Left hindlimb (tissue), 1 donor: ENCODE measurements at regions not wholly inside any gene's neighbourhood (a gene's known extent, or its start where the extent isn't known, plus 50 kb on each side); places are given as distances from the start of the nearest gene placed in this dataset.
"Not testable (repeated sequence)": the region's sequence is repeated elsewhere in the genome, so short reads cannot be mapped to it uniquely, and the experiment has no call there.

Experiments used
- DNase-seq: peaks from one replicate; pipeline ENCODE4 v3.0.0-alpha.2; 2018

- no peak for DNase-seq
Measured at GRCh38 chr2:228956701-228957474, 314.2 kb downstream of the PID1 start.

GRCh38 chr2:228949831-228950230 is 321.3 kb downstream of the PID1 start:
- no peak for DNase-seq

GRCh38 chr2:228945710-228946109 is 325.4 kb downstream of the PID1 start:
- DNase-seq, result no peak

GRCh38 chr2:228942856-228943255 is 328.2 kb downstream of the PID1 start:
- no peak for DNase-seq

GRCh38 chr2:228938629-228939028 is 332.5 kb downstream of the PID1 start:
- DNase-seq, result no peak

DNA sequence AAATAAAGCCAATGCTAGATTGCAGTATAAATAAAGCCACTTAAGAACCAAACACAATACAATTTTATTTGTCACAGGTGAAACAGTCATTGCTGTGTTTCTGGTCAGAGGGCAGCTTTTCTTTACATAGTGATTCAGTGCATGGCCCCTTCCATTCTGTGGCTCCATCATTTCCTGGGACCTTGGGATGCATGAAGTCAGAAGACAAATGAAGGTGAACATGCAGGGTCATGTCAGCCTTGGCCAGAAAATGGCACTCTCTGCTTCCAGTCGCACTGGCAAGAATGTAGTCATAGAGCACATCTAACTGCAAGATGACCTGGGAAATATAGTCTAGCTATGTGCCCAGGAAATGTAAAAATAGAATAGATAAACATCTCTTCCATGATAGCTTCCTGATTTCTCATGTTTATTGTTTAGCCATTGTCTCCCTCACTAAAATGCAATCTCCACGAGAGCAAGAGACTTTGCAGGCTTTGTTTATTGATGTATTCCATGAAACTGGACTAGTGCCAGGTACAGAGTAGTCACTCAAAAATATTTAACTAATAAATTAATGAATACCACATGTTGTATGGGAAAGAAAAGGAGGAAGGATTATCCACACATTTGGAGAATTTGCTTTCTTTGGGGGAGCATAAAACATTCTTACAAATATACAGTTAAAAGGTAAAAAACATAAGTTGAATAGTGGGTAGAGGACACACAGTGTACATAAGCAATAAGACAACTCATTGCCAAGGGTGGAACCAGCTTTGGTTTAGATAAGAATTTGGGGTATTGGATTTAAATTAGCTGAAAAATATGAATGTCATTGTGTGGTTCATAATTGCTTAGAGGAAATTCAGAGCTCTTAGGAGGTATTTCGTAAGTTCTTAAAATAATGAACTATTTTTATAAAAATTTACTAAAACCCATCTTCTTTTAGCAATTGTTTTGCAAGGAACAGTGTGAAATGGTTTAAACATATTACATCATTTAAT is 343.8 kb downstream of the PID1 start:
- no peak for DNase-seq

GRCh38 chr2:228919808-228920207 is 351.3 kb downstream of the PID1 start:
- no peak for DNase-seq

GRCh38 chr2:228917220-228917619 is 353.9 kb downstream of the PID1 start:
- DNase-seq, result no peak

DNA sequence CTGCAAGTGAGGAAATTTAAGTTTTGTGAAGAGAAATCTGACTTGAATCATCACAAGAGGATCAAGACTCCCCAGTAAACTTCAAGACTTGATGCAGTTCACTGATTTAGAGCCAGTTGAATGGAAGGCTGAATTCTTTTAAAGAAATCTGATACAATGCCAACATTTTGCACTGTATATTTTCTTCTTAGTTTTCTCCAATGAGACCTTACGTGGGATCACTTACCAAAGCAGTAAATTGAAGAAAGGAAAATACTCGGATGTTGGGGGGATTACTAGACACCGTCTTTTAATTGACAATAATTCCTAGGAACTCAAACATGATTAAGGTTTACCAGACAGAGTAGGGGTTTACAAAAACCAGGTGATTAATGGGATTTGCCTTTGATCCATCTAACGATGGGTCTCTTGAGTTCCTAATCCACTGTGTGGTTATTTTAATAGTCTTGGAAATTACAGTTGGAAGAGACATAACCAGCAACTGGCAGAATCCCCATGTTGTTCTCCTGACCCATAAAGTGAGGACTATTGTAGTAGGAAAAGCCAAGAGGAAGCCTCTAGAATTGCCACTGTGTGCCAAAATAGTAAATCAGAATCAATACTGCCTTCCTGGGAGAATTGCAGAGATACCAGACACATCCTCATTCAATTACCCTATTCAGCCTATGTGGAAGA is 354.5 kb downstream of the PID1 start:
- DNase-seq, result no peak

- no peak for DNase-seq
Measured at GRCh38 chr2:228913176-228913575, 357.9 kb downstream of the PID1 start.

GRCh38 chr2:228910872-228911271 is 360.2 kb downstream of the PID1 start:
- not testable (repeated sequence) for DNase-seq

GRCh38 chr2:228902176-228902575 is 368.9 kb downstream of the PID1 start:
- DNase-seq, result no peak

- DNase-seq, result no peak
Measured at GRCh38 chr2:228901531-228901930, 369.6 kb downstream of the PID1 start.

DNA sequence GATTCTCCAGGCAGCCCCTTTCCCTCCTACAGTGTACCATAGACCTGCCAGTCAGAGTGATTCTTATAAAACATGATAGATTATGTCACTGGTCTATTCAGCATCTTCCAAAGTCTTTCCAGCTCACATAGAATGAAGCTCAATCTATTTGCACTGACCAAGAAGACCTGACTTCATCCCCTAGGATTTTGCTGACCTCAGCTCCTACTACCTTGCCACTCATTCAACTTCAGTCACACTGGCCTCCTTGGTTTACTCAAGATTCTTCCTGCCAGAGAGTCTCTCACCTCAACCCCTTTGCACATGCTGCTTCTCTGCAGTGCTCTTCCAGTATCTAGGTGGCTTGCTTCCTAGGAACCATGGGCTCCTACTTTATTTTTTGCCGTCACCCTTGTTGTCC is 392.9 kb downstream of the PID1 start:
- DNase-seq, result no peak

GRCh38 chr2:228876276-228876675 is 394.8 kb downstream of the PID1 start:
- DNase-seq, result no peak

GRCh38 chr2:228875152-228875900 is 395.8 kb downstream of the PID1 start:
- DNase-seq, result no peak

DNA sequence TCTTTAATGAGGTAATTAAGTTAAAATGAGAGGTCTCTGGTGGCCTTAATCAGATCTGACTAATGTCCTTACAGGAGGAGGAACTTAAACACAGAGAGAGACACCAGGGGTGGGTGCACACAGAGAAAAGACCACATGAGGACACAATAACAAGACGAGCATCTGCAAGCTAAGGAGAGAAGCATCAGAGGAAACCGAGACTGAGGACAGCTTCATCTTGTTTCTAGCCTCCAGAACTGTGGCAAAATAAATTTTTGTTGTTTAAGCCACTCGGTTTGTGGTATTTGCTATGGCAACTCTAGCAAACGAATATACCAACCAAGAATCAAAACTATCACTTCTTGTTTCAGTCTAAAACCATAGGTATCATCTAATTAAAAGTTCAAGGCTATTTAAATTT is 400.1 kb downstream of the PID1 start:
- no peak for DNase-seq

DNA sequence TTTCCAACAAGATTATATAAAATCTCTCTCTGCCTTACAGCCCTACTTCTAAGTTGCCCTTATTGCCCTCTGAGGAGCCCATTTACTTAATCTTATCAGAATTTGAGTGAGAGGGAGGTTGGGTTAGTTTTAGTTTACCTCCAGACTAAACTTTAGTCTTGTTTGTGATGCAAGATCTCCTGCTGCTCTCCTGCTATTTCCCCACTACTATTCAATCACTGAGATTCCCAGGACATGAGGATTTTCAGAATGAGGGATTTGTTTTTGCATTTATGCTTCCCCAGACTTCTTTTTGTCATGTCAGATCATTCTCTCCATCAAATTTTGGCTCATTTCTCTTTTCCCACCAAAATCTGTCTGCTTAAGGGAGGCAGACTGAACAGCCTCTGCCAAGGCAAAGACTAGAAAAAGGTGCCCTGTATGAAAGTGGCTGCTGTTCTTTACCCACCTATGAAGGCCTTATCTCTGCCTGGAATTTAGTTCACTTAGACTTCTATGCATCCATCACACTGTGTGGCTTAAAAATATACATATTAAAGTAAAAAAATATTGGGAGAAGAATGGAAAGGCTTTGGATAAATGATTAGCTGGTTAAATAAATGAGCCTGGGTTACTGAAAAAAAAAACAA is 401.3 kb downstream of the PID1 start:
- no peak for DNase-seq

- no peak for DNase-seq
Measured at GRCh38 chr2:228867406-228867805, 403.7 kb downstream of the PID1 start.

- no peak for DNase-seq
Measured at GRCh38 chr2:228866781-228867180, 404.3 kb downstream of the PID1 start.

DNA sequence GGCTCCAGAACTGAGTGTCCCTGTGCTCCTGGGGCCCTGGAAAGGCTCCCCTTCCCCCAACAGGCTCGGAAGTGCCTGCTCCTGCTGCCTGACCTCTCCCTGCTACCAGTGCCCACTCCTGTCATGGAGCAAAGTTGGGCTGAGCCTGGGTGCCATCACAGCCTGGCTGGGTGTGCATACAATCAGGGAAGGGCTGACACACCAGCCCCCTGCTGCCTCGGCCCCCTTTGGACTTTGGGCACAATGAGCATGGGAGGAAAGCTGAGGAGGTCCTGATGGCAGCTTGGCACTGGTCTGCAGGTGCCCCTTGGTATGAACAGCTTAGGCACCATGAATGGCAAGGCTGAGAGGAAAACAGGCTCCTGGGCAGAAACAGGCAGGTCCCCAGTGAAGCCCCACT is 405.0 kb downstream of the PID1 start:
- no peak for DNase-seq

- no peak for DNase-seq
Measured at GRCh38 chr2:228864131-228864530, 407.0 kb downstream of the PID1 start.
